ENCODE measurements at regions not wholly inside any gene's neighbourhood (a gene's known extent, or its start where the extent isn't known, plus 50 kb on each side); places are given as distances from the start of the nearest gene placed in this dataset.
"Not testable (repeated sequence)": the region's sequence is repeated elsewhere in the genome, so short reads cannot be mapped to it uniquely, and the experiment has no call there.

DNA sequence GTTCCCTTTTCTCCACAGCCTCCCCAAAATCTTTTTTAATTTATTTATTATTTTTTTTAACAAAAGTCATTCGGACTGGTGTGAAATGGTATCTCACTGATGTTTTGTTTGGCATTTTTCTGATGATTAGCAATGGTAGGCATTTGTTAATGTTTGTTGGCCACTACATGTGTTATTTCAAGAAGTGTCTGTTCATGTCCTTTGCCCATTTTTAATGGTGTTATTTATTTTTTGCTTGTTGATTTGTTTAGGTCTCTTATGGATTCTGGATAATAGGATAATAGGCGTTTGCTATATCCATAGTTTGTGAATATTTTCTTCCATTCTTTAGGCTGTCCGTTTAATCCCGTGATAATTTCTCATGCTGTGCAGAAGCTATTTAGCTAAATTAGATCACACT lies 596.5 kb upstream of the DEFB115 start:
- TF ChIP-seq POLR2A, CTCF (IDR thresholded peaks at IDR 0.05): not testable (repeated sequence)

Data from adrenal gland (tissue), 5 donors.